ENCODE measurements at regions not wholly inside any gene's neighbourhood (a gene's known extent, or its start where the extent isn't known, plus 50 kb on each side); places are given as distances from the start of the nearest gene placed in this dataset.
"Not testable (repeated sequence)": the region's sequence is repeated elsewhere in the genome, so short reads cannot be mapped to it uniquely, and the experiment has no call there.

- H3K4me3 ChIP-seq (ENCODE audit: low read length) = no peak overlapping the region
- H3K4me1 ChIP-seq (ENCODE audit: insufficient read depth, low read length) = no peaks in the 10 kb centered on the region
- no peak overlapping the region for H3K27ac ChIP-seq (ENCODE audit: low read length)
- no peaks in the 10 kb centered on the region for H3K27me3 ChIP-seq (ENCODE audit: insufficient read depth, low read length)
- H3K36me3 ChIP-seq (ENCODE audit: insufficient read depth, low read depth, low read length) = no peaks in the 10 kb centered on the region
- H3K9me3 ChIP-seq (ENCODE audit: insufficient read depth, low read depth, low read length) = no peaks in the 10 kb centered on the region
- H3K9ac ChIP-seq (ENCODE audit: low read depth, low read length) = no peak overlapping the region
These were observed 1086.1 kb upstream of the MIR17HG start for GRCh38 chr13:90261343-90261742.

- H3K27ac ChIP-seq (ENCODE audit: low read length) = no peak overlapping the region
These were observed 1077.3 kb upstream of the MIR17HG start for GRCh38 chr13:90270226-90270625.

GRCh38 chr13:90272356-90272755, 1075.1 kb upstream of the MIR17HG start:
- Histone ChIP-seq H3K9me3 (ENCODE audit: insufficient read depth, low read depth, low read length) (no peaks in the 10 kb centered on the region; the same call in 1 of the 2 replicates), H3K36me3 (ENCODE audit: insufficient read depth, low read depth, low read length) (no peaks in the 10 kb centered on the region)

More at GRCh38 chr13:90270226-90270625, 1077.3 kb upstream of the MIR17HG start:
- H3K4me1 ChIP-seq (ENCODE audit: insufficient read depth, low read length) = no peaks in the 10 kb centered on the region
- no peaks in the 10 kb centered on the region for H3K36me3 ChIP-seq (ENCODE audit: insufficient read depth, low read depth, low read length)
- no peak overlapping the region for H3K4me3 ChIP-seq (ENCODE audit: low read length)
- H3K9me3 ChIP-seq (ENCODE audit: insufficient read depth, low read depth, low read length) = no peaks in the 10 kb centered on the region; the same call in 1 of the 2 replicates
- no peaks in the 10 kb centered on the region for H3K27me3 ChIP-seq (ENCODE audit: insufficient read depth, low read length)
- no peak overlapping the region for H3K9ac ChIP-seq (ENCODE audit: low read depth, low read length)

GRCh38 chr13:90276216-90276615, 1071.3 kb upstream of the MIR17HG start:
- no peak overlapping the region for H3K27ac ChIP-seq (ENCODE audit: low read length)
- no peak overlapping the region for H3K4me3 ChIP-seq (ENCODE audit: low read length)
- no peaks in the 10 kb centered on the region for H3K27me3 ChIP-seq (ENCODE audit: insufficient read depth, low read length)
- H3K9me3 ChIP-seq (ENCODE audit: insufficient read depth, low read depth, low read length) = no peaks in the 10 kb centered on the region; the same call in 1 of the 2 replicates
- no peaks in the 10 kb centered on the region for H3K36me3 ChIP-seq (ENCODE audit: insufficient read depth, low read depth, low read length)
- H3K4me1 ChIP-seq (ENCODE audit: insufficient read depth, low read length) = no peaks in the 10 kb centered on the region
- H3K9ac ChIP-seq (ENCODE audit: low read depth, low read length) = no peak overlapping the region

More at GRCh38 chr13:90272356-90272755, 1075.1 kb upstream of the MIR17HG start:
- Histone ChIP-seq H3K4me1 (ENCODE audit: insufficient read depth, low read length) (no peaks in the 10 kb centered on the region), H3K27ac (ENCODE audit: low read length) (no peak overlapping the region), H3K9ac (ENCODE audit: low read depth, low read length) (no peak overlapping the region), H3K27me3 (ENCODE audit: insufficient read depth, low read length) (no peaks in the 10 kb centered on the region), H3K4me3 (ENCODE audit: low read length) (no peak overlapping the region)

- H3K9ac ChIP-seq (ENCODE audit: low read depth, low read length); H3K27me3 ChIP-seq (ENCODE audit: insufficient read depth, low read length); H3K4me3 ChIP-seq (ENCODE audit: low read length); H3K36me3 ChIP-seq (ENCODE audit: insufficient read depth, low read depth, low read length); H3K9me3 ChIP-seq (ENCODE audit: insufficient read depth, low read depth, low read length); H3K27ac ChIP-seq (ENCODE audit: low read length); H3K4me1 ChIP-seq (ENCODE audit: insufficient read depth, low read length): not testable (repeated sequence)
These were observed 1069.3 kb upstream of the MIR17HG start for GRCh38 chr13:90278231-90278630.

GRCh38 chr13:90281709-90282108, 1065.8 kb upstream of the MIR17HG start:
- no peaks in the 10 kb centered on the region for H3K9me3 ChIP-seq (ENCODE audit: insufficient read depth, low read depth, low read length)
- H3K4me1 ChIP-seq (ENCODE audit: insufficient read depth, low read length) = no peaks in the 10 kb centered on the region
- no peak overlapping the region for H3K9ac ChIP-seq (ENCODE audit: low read depth, low read length)
- H3K27me3 ChIP-seq (ENCODE audit: insufficient read depth, low read length) = no peaks in the 10 kb centered on the region
- H3K36me3 ChIP-seq (ENCODE audit: insufficient read depth, low read depth, low read length) = no peaks in the 10 kb centered on the region
- no peak overlapping the region for H3K27ac ChIP-seq (ENCODE audit: low read length)
- no peak overlapping the region for H3K4me3 ChIP-seq (ENCODE audit: low read length)

GRCh38 chr13:90287521-90287920, 1060.0 kb upstream of the MIR17HG start:
- Histone ChIP-seq H3K27ac (ENCODE audit: low read length) (no peak overlapping the region), H3K4me3 (ENCODE audit: low read length) (no peak overlapping the region), H3K27me3 (ENCODE audit: insufficient read depth, low read length) (no peaks in the 10 kb centered on the region), H3K4me1 (ENCODE audit: insufficient read depth, low read length) (no peaks in the 10 kb centered on the region), H3K9me3 (ENCODE audit: insufficient read depth, low read depth, low read length) (no peaks in the 10 kb centered on the region), H3K36me3 (ENCODE audit: insufficient read depth, low read depth, low read length) (no peaks in the 10 kb centered on the region), H3K9ac (ENCODE audit: low read depth, low read length) (no peak overlapping the region)

GRCh38 chr13:90293793-90294361, 1053.6 kb upstream of the MIR17HG start:
- Histone ChIP-seq H3K27me3 (ENCODE audit: insufficient read depth, low read length) (no peaks in the 10 kb centered on the region), H3K4me1 (ENCODE audit: insufficient read depth, low read length) (no peaks in the 10 kb centered on the region), H3K27ac (ENCODE audit: low read length) (no peak overlapping the region), H3K9me3 (ENCODE audit: insufficient read depth, low read depth, low read length) (no peaks in the 10 kb centered on the region), H3K36me3 (ENCODE audit: insufficient read depth, low read depth, low read length) (no peaks in the 10 kb centered on the region), H3K4me3 (ENCODE audit: low read length) (no peak overlapping the region), H3K9ac (ENCODE audit: low read depth, low read length) (no peak overlapping the region)

- Histone ChIP-seq H3K4me1 (ENCODE audit: insufficient read depth, low read length) (no peaks in the 10 kb centered on the region; the same call in 1 of the 2 replicates), H3K27me3 (ENCODE audit: insufficient read depth, low read length) (no peaks in the 10 kb centered on the region), H3K9me3 (ENCODE audit: insufficient read depth, low read depth, low read length) (no peaks in the 10 kb centered on the region), H3K36me3 (ENCODE audit: insufficient read depth, low read depth, low read length) (no peaks in the 10 kb centered on the region), H3K4me3 (ENCODE audit: low read length) (no peak overlapping the region), H3K9ac (ENCODE audit: low read depth, low read length) (no peak overlapping the region), H3K27ac (ENCODE audit: low read length) (no peak overlapping the region)
These were observed 1048.2 kb upstream of the MIR17HG start for GRCh38 chr13:90299238-90299637.

GRCh38 chr13:90300015-90300414, 1047.5 kb upstream of the MIR17HG start:
- Histone ChIP-seq H3K27me3 (ENCODE audit: insufficient read depth, low read length) (no peaks in the 10 kb centered on the region), H3K4me1 (ENCODE audit: insufficient read depth, low read length) (no peaks in the 10 kb centered on the region; the same call in 1 of the 2 replicates), H3K9ac (ENCODE audit: low read depth, low read length) (no peak overlapping the region), H3K36me3 (ENCODE audit: insufficient read depth, low read depth, low read length) (no peaks in the 10 kb centered on the region), H3K27ac (ENCODE audit: low read length) (no peak overlapping the region), H3K4me3 (ENCODE audit: low read length) (no peak overlapping the region), H3K9me3 (ENCODE audit: insufficient read depth, low read depth, low read length) (no peaks in the 10 kb centered on the region)

GRCh38 chr13:90302107-90302506, 1045.4 kb upstream of the MIR17HG start:
- Histone ChIP-seq H3K4me1 (ENCODE audit: insufficient read depth, low read length) (no peaks in the 10 kb centered on the region; the same call in 1 of the 2 replicates), H3K27ac (ENCODE audit: low read length) (no peak overlapping the region), H3K36me3 (ENCODE audit: insufficient read depth, low read depth, low read length) (no peaks in the 10 kb centered on the region), H3K4me3 (ENCODE audit: low read length) (no peak overlapping the region), H3K27me3 (ENCODE audit: insufficient read depth, low read length) (no peaks in the 10 kb centered on the region), H3K9me3 (ENCODE audit: insufficient read depth, low read depth, low read length) (no peaks in the 10 kb centered on the region), H3K9ac (ENCODE audit: low read depth, low read length) (no peak overlapping the region)

GRCh38 chr13:90305796-90306195, 1041.7 kb upstream of the MIR17HG start:
- Histone ChIP-seq H3K4me3 (ENCODE audit: low read length) (no peak overlapping the region), H3K9me3 (ENCODE audit: insufficient read depth, low read depth, low read length) (no peaks in the 10 kb centered on the region), H3K27ac (ENCODE audit: low read length) (no peak overlapping the region), H3K36me3 (ENCODE audit: insufficient read depth, low read depth, low read length) (no peaks in the 10 kb centered on the region), H3K27me3 (ENCODE audit: insufficient read depth, low read length) (no peaks in the 10 kb centered on the region), H3K9ac (ENCODE audit: low read depth, low read length) (no peak overlapping the region), H3K4me1 (ENCODE audit: insufficient read depth, low read length) (no peaks in the 10 kb centered on the region)
